Ishikawa (cell line): ENCODE measurements at regions not wholly inside any gene's neighbourhood (a gene's known extent, or its start where the extent isn't known, plus 50 kb on each side); places are given as distances from the start of the nearest gene placed in this dataset.

ENCODE experiments used
- CEBPB ChIP-seq: IDR thresholded peaks from 2 replicates; pipeline ENCODE4 v1.6.1; 2012
- CREB1 ChIP-seq: IDR thresholded peaks from 2 replicates; pipeline ENCODE4 v1.6.1; 2012; ENCODE audit warnings: low read depth
- EGR1 ChIP-seq: IDR thresholded peaks from 2 replicates; pipeline ENCODE4 v1.6.1; 2012
- EP300 ChIP-seq: IDR thresholded peaks from 2 replicates; pipeline ENCODE4 v1.6.1; 2012; ENCODE audit warnings: borderline replicate concordance
- FOXM1 ChIP-seq: IDR thresholded peaks from 2 replicates; pipeline ENCODE4 v1.6.1; 2012; ENCODE audit warnings: low read depth, borderline replicate concordance
- MAX ChIP-seq: IDR thresholded peaks from 2 replicates; pipeline ENCODE4 v1.6.1; 2012
- NFIC ChIP-seq: IDR thresholded peaks from 2 replicates; pipeline ENCODE4 v1.6.1; 2012
- RAD21 ChIP-seq: IDR thresholded peaks from 2 replicates; pipeline ENCODE4 v1.6.1; 2012; ENCODE audit warnings: low read depth
- REST ChIP-seq: IDR thresholded peaks from 2 replicates; pipeline ENCODE4 v1.6.1; 2012; ENCODE audit warnings: low read depth, mild to moderate bottlenecking
- TAF1 ChIP-seq: IDR thresholded peaks from 2 replicates; pipeline ENCODE4 v1.6.1; 2012; ENCODE audit warnings: low read depth, mild to moderate bottlenecking
- TCF12 ChIP-seq: IDR thresholded peaks from 2 replicates; pipeline ENCODE4 v1.6.1; 2012; ENCODE audit warnings: low read depth
- TEAD4 ChIP-seq: IDR thresholded peaks from 2 replicates; pipeline ENCODE4 v1.6.1; 2012
- USF1 ChIP-seq: IDR thresholded peaks from 2 replicates; pipeline ENCODE4 v1.6.1; 2012
- YY1 ChIP-seq: IDR thresholded peaks from 2 replicates; pipeline ENCODE4 v1.6.1; 2012; ENCODE audit warnings: low read depth
- ZBTB7A ChIP-seq: IDR thresholded peaks from 2 replicates; pipeline ENCODE4 v1.6.1; 2012; ENCODE audit warnings: low read depth

GRCh38 chr9:126113176-126113575 lies 213.5 kb upstream of the MVB12B start:
- TF ChIP-seq ZBTB7A, result no peak
- no peak for TF ChIP-seq TCF12
- no peak for TF ChIP-seq REST
- TF ChIP-seq EGR1, result no peak
- no peak for TF ChIP-seq MAX
- TF ChIP-seq CREB1, result no peak
- no peak for TF ChIP-seq TAF1
- TF ChIP-seq TEAD4, result no peak
- TF ChIP-seq YY1, result no peak
- no peak for TF ChIP-seq CEBPB
- no peak for TF ChIP-seq RAD21
- no peak for TF ChIP-seq EP300
- TF ChIP-seq FOXM1, result no peak
- no peak for TF ChIP-seq USF1
- TF ChIP-seq NFIC, result no peak

- no peak for TF ChIP-seq TCF12
- TF ChIP-seq FOXM1, result no peak
- TF ChIP-seq CEBPB, result no peak
- TF ChIP-seq TEAD4, result no peak
- no peak for TF ChIP-seq EGR1
- TF ChIP-seq TAF1, result no peak
- TF ChIP-seq YY1, result no peak
- no peak for TF ChIP-seq CREB1
- no peak for TF ChIP-seq USF1
- no peak for TF ChIP-seq ZBTB7A
- no peak for TF ChIP-seq RAD21
- no peak for TF ChIP-seq EP300
- no peak for TF ChIP-seq MAX
- TF ChIP-seq NFIC, result no peak
- TF ChIP-seq REST, result no peak
Observed at GRCh38 chr9:126113756-126114408, 212.7 kb upstream of the MVB12B start.

- TF ChIP-seq USF1, result no peak
- no peak for TF ChIP-seq RAD21
Observed at GRCh38 chr9:126114409-126114760, 212.2 kb upstream of the MVB12B start.

- TF ChIP-seq NFIC (no peak), TCF12 (no peak), TAF1 (no peak), USF1 (no peak), MAX (no peak), ZBTB7A (no peak), FOXM1 (no peak), EP300 (no peak), YY1 (no peak), CEBPB (no peak), CREB1 (no peak), EGR1 (no peak), REST (no peak), RAD21 (no peak), TEAD4 (no peak)
Observed at GRCh38 chr9:126114850-126115460, 211.7 kb upstream of the MVB12B start.
